ENCODE measurements at regions not wholly inside any gene's neighbourhood (a gene's known extent, or its start where the extent isn't known, plus 50 kb on each side); places are given as distances from the start of the nearest gene placed in this dataset.

- Mint-ChIP-seq H3K36me3 (ENCODE audit: low read depth) (no peaks in the 10 kb centered on the region), H3K27ac (no peak overlapping the region), H3K9me3 (peaks cover 7% of the 10 kb centered on the region; the same call in 2 of the 3 replicates), H3K27me3 (ENCODE audit: insufficient read depth, low read depth, poor library complexity) (no peaks in the 10 kb centered on the region), H3K4me3 (no peak overlapping the region), H3K4me1 (no peaks in the 10 kb centered on the region)
- no peaks in the 10 kb centered on the region for H3K79me2 ChIP-seq (replicated peaks; ENCODE audit: insufficient read depth)
- no peaks in the 10 kb centered on the region for H3F3A ChIP-seq (replicated peaks; ENCODE audit: low read depth)
- no peaks in the 10 kb centered on the region for H3K9me2 ChIP-seq (ENCODE audit: insufficient read depth)
- no peaks in the 10 kb centered on the region for H3K36me3 ChIP-seq (ENCODE audit: insufficient read depth)
- H3K4me1 ChIP-seq (ENCODE audit: insufficient read depth): no peaks in the 10 kb centered on the region
- no peaks in the 10 kb centered on the region for H4K20me1 ChIP-seq (replicated peaks; ENCODE audit: insufficient read depth)
- H3K27me3 ChIP-seq (ENCODE audit: insufficient read depth): no peaks in the 10 kb centered on the region
- no peak overlapping the region for H3K27ac ChIP-seq (ENCODE audit: low read depth)
- TF ChIP-seq CTCF (conservative IDR thresholded peaks at IDR 0.05; ENCODE audit: low read depth in 2 of 2) (no peak), CREB1 (CRISPR knock-in tag; IDR thresholded peaks at IDR 0.05; ENCODE audit: low read depth) (no peak), ZNF114 (CRISPR knock-in tag; IDR thresholded peaks at IDR 0.05) (no peak), EZH2phosphoT487 (IDR thresholded peaks at IDR 0.05; ENCODE audit: unreplicated experiment) (no peak), NANOG (IDR thresholded peaks at IDR 0.05; ENCODE audit: borderline replicate concordance) (no peak), STAT1 (IDR thresholded peaks at IDR 0.05; ENCODE audit: unreplicated experiment) (no peak), REST (IDR thresholded peaks at IDR 0.05; ENCODE audit: unreplicated experiment) (no peak), JUNB (IDR thresholded peaks at IDR 0.05; ENCODE audit: unreplicated experiment) (no peak), EZH2 (IDR thresholded peaks at IDR 0.05; ENCODE audit: low read depth, unreplicated experiment) (no peak), ZNF331 (CRISPR knock-in tag; IDR thresholded peaks at IDR 0.05; ENCODE audit: low read depth) (no peak)
- H3K4me3 ChIP-seq: no peak overlapping the region
- H3K4me2 ChIP-seq: no peak overlapping the region
- H2AFZ ChIP-seq: no peak overlapping the region
- ATAC-seq: no peak
- no peak for DNase-seq (ENCODE audit: low spot score)
These were observed 504.6 kb downstream of the RPL10L start for GRCh38 chr14:46147024-46147423.

GRCh38 chr14:46140445-46140844 lies 511.1 kb downstream of the RPL10L start:
- ATAC-seq: no peak
- no peaks in the 10 kb centered on the region for H3K9me3 Mint-ChIP-seq
- no peaks in the 10 kb centered on the region for H3K79me2 ChIP-seq (replicated peaks; ENCODE audit: insufficient read depth)
- no peaks in the 10 kb centered on the region for H3K36me3 ChIP-seq (ENCODE audit: insufficient read depth)
- H3K27ac ChIP-seq (ENCODE audit: low read depth): no peak overlapping the region
- no peaks in the 10 kb centered on the region for H3K9me2 ChIP-seq (ENCODE audit: insufficient read depth)
- H3K27me3 Mint-ChIP-seq (ENCODE audit: insufficient read depth, low read depth, poor library complexity): peaks cover 2% of the 10 kb centered on the region
- no peaks in the 10 kb centered on the region for H3F3A ChIP-seq (replicated peaks; ENCODE audit: low read depth)
- peaks cover 7% of the 10 kb centered on the region; the same call in 2 of the 3 replicates for H3K4me1 Mint-ChIP-seq
- H4K20me1 ChIP-seq (replicated peaks; ENCODE audit: insufficient read depth): no peaks in the 10 kb centered on the region
- DNase-seq (ENCODE audit: low spot score): no peak
- no peaks in the 10 kb centered on the region for H3K27me3 ChIP-seq (ENCODE audit: insufficient read depth)
- no peak overlapping the region for H3K4me2 ChIP-seq
- no peak overlapping the region for H3K27ac Mint-ChIP-seq
- no peak overlapping the region for H3K4me3 ChIP-seq
- no peaks in the 10 kb centered on the region for H3K36me3 Mint-ChIP-seq (ENCODE audit: low read depth)
- H2AFZ ChIP-seq: no peak overlapping the region
- no peaks in the 10 kb centered on the region for H3K4me1 ChIP-seq (ENCODE audit: insufficient read depth)
- no peak overlapping the region for H3K4me3 Mint-ChIP-seq
- TF ChIP-seq ZNF331 (CRISPR knock-in tag; IDR thresholded peaks at IDR 0.05; ENCODE audit: low read depth) (no peak), ETS1 (IDR thresholded peaks at IDR 0.05) (no peak)

Measured in GM23338 (cell line).